ENCODE measurements at regions not wholly inside any gene's neighbourhood (a gene's known extent, or its start where the extent isn't known, plus 50 kb on each side); places are given as distances from the start of the nearest gene placed in this dataset.

GRCh38 chr2:181241366-181241765 is 215.8 kb upstream of the ITGA4 start:
- H2BK120ac ChIP-seq (ENCODE audit: insufficient read depth, low read length, poor library complexity) = no peak overlapping the region
- no peak overlapping the region for H4K8ac ChIP-seq (ENCODE audit: low read depth, low read length)
- H3K4ac ChIP-seq (ENCODE audit: low read depth, low read length) = no peak overlapping the region
- DNase-seq = no peak
- no peak overlapping the region for H3K27ac ChIP-seq (ENCODE audit: low read depth, low read length)
- H3K23ac ChIP-seq (ENCODE audit: low read length) = no peak overlapping the region
- WGBS (ENCODE audit: extremely low coverage, insufficient coverage, insufficient read length) = no CpG with 5 or more reads among the region's 2 CpGs
- no peak overlapping the region for H3K4me2 ChIP-seq (ENCODE audit: low read length)
- no peak overlapping the region for H3K4me3 ChIP-seq (ENCODE audit: low read depth, low read length)
- no peaks in the 10 kb centered on the region for H3K36me3 ChIP-seq (ENCODE audit: control insufficient read depth in 1 of 2, insufficient read depth in 2 of 2, low read length in 2 of 2)
- no peak overlapping the region for H4K91ac ChIP-seq (ENCODE audit: low read depth, low read length)
- H3K9me3 ChIP-seq (ENCODE audit: insufficient read depth, low read depth, low read length) = no peaks in the 10 kb centered on the region
- no peaks in the 10 kb centered on the region for H3K79me1 ChIP-seq (ENCODE audit: low read length)
- no peak overlapping the region for H3K14ac ChIP-seq (ENCODE audit: low read length)
- H2AFZ ChIP-seq (ENCODE audit: insufficient read depth, low read length, poor library complexity) = no peak overlapping the region
- H3K9ac ChIP-seq (ENCODE audit: low read length) = no peak overlapping the region
- no peaks in the 10 kb centered on the region for H3K27me3 ChIP-seq (ENCODE audit: insufficient read depth, low read length)
- H3K4me1 ChIP-seq (ENCODE audit: control insufficient read depth in 1 of 2, insufficient read depth in 2 of 2, low read length in 2 of 2) = no peaks in the 10 kb centered on the region
- no peak overlapping the region for H4K12ac ChIP-seq (ENCODE audit: low read depth, low read length)
- no peaks in the 10 kb centered on the region for H3K79me2 ChIP-seq (ENCODE audit: control insufficient read depth, insufficient read depth, low read length, poor library complexity)
- no peak overlapping the region for H2BK5ac ChIP-seq (ENCODE audit: low read depth, low read length, poor library complexity)
- no peak overlapping the region for H3K18ac ChIP-seq (ENCODE audit: low read length)
- H2AK5ac ChIP-seq (ENCODE audit: low read length) = no peak overlapping the region
- no peak overlapping the region for H2BK12ac ChIP-seq (ENCODE audit: low read length)

DNA sequence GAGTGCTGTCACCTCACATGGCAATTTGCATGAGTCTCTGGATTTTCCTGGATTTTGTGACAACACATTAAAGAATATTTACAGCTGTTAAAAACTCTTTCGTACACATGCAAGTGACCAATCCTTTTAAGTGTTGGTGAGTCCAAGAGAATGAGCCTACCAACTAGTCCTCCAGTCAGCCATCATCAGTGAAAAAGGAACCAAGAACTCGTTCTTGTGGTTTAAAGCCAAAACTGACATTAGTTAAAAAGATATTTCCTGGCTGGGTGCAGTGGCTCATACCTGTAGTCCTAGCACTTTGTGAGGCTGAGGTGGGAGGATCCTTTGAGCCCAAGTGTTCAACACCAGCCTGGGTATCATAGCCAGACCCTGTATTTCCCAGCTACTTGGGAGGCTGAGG is 215.4 kb upstream of the ITGA4 start:
- H2BK12ac ChIP-seq (ENCODE audit: low read length) = no peak overlapping the region
- H2BK5ac ChIP-seq (ENCODE audit: low read depth, low read length, poor library complexity) = no peak overlapping the region
- H3K4me2 ChIP-seq (ENCODE audit: low read length) = no peak overlapping the region
- no peak overlapping the region for H2AK5ac ChIP-seq (ENCODE audit: low read length)
- no peaks in the 10 kb centered on the region for H3K4me1 ChIP-seq (ENCODE audit: control insufficient read depth in 1 of 2, insufficient read depth in 2 of 2, low read length in 2 of 2)
- H3K4me3 ChIP-seq (ENCODE audit: low read depth, low read length) = no peak overlapping the region
- no peaks in the 10 kb centered on the region for H3K79me2 ChIP-seq (ENCODE audit: control insufficient read depth, insufficient read depth, low read length, poor library complexity)
- H3K79me1 ChIP-seq (ENCODE audit: low read length) = no peaks in the 10 kb centered on the region
- no peak overlapping the region for H2AFZ ChIP-seq (ENCODE audit: insufficient read depth, low read length, poor library complexity)
- H3K14ac ChIP-seq (ENCODE audit: low read length) = no peak overlapping the region
- H3K27ac ChIP-seq (ENCODE audit: low read depth, low read length) = no peak overlapping the region
- no peak for DNase-seq
- no peaks in the 10 kb centered on the region for H3K36me3 ChIP-seq (ENCODE audit: control insufficient read depth in 1 of 2, insufficient read depth in 2 of 2, low read length in 2 of 2)
- no peak overlapping the region for H4K91ac ChIP-seq (ENCODE audit: low read depth, low read length)
- no peak overlapping the region for H2BK120ac ChIP-seq (ENCODE audit: insufficient read depth, low read length, poor library complexity)
- no peak overlapping the region for H3K9ac ChIP-seq (ENCODE audit: low read length)
- no peak overlapping the region for H3K4ac ChIP-seq (ENCODE audit: low read depth, low read length)
- no peaks in the 10 kb centered on the region for H3K9me3 ChIP-seq (ENCODE audit: insufficient read depth, low read depth, low read length)
- no peak overlapping the region for H4K12ac ChIP-seq (ENCODE audit: low read depth, low read length)
- H3K23ac ChIP-seq (ENCODE audit: low read length) = no peak overlapping the region
- no CpG with 5 or more reads among the region's 2 CpGs for WGBS (ENCODE audit: extremely low coverage, insufficient coverage, insufficient read length)
- H3K27me3 ChIP-seq (ENCODE audit: insufficient read depth, low read length) = no peaks in the 10 kb centered on the region
- no peak overlapping the region for H3K18ac ChIP-seq (ENCODE audit: low read length)
- no peak overlapping the region for H4K8ac ChIP-seq (ENCODE audit: low read depth, low read length)

DNA sequence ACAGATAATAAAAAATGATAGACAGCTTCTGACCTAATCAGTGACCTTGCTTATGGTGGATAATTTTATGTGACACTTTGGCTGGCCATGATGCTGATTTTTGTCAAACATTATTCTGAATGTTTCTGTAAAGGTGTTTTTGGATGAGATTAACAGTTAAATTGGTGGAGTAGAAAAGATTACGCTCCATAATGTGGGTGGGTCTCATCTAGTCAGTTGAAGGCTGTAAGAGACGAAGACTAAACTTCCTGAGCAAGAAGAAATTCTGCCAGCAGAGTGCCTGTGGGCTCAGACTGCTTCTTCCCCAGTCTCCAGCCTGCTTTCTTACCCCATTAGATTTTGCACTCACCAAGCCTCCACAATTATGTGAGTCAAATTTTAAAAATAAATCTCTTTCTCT is 214.9 kb upstream of the ITGA4 start:
- no peaks in the 10 kb centered on the region for H3K79me2 ChIP-seq (ENCODE audit: control insufficient read depth, insufficient read depth, low read length, poor library complexity)
- no peak for DNase-seq
- no peaks in the 10 kb centered on the region for H3K9me3 ChIP-seq (ENCODE audit: insufficient read depth, low read depth, low read length)
- H3K27me3 ChIP-seq (ENCODE audit: insufficient read depth, low read length) = no peaks in the 10 kb centered on the region
- H3K4me1 ChIP-seq (ENCODE audit: control insufficient read depth in 1 of 2, insufficient read depth in 2 of 2, low read length in 2 of 2) = no peaks in the 10 kb centered on the region
- H3K23ac ChIP-seq (ENCODE audit: low read length) = no peak overlapping the region
- no peak overlapping the region for H3K18ac ChIP-seq (ENCODE audit: low read length)
- H3K14ac ChIP-seq (ENCODE audit: low read length) = no peak overlapping the region
- H3K4me3 ChIP-seq (ENCODE audit: low read depth, low read length) = no peak overlapping the region
- no peak overlapping the region for H2AFZ ChIP-seq (ENCODE audit: insufficient read depth, low read length, poor library complexity)
- H3K4me2 ChIP-seq (ENCODE audit: low read length) = no peak overlapping the region
- H3K79me1 ChIP-seq (ENCODE audit: low read length) = no peaks in the 10 kb centered on the region
- H4K8ac ChIP-seq (ENCODE audit: low read depth, low read length) = no peak overlapping the region
- H3K9ac ChIP-seq (ENCODE audit: low read length) = no peak overlapping the region
- no peak overlapping the region for H4K12ac ChIP-seq (ENCODE audit: low read depth, low read length)
- H3K4ac ChIP-seq (ENCODE audit: low read depth, low read length) = no peak overlapping the region
- H3K27ac ChIP-seq (ENCODE audit: low read depth, low read length) = no peak overlapping the region
- no peak overlapping the region for H4K91ac ChIP-seq (ENCODE audit: low read depth, low read length)
- H2BK120ac ChIP-seq (ENCODE audit: insufficient read depth, low read length, poor library complexity) = no peak overlapping the region
- H2BK5ac ChIP-seq (ENCODE audit: low read depth, low read length, poor library complexity) = no peak overlapping the region
- no peaks in the 10 kb centered on the region for H3K36me3 ChIP-seq (ENCODE audit: control insufficient read depth in 1 of 2, insufficient read depth in 2 of 2, low read length in 2 of 2)
- H2BK12ac ChIP-seq (ENCODE audit: low read length) = no peak overlapping the region
- no CpG with 5 or more reads among the region's 2 CpGs for whole genome bisulfite sequencing (ENCODE audit: extremely low coverage, insufficient coverage, insufficient read length)
- H2AK5ac ChIP-seq (ENCODE audit: low read length) = no peak overlapping the region

DNA sequence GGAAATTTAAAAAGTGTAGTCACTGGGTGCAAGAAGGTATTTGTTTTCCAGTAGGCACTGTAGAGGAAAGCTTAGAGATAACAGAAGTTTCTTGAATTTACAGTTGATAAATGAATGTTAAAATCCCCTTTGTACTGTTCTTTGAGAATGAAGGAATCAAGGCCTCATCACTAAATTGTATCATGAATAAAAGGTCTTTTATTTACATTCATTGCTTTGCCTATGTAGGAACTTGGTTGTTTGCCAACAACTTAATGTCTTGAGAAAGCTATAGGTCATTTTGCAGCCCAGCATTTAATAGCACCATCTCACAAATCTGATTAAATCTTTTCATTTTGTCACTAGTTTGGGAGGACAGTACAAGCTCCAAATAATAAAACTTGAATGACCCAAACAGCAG is 213.9 kb upstream of the ITGA4 start:
- H3K79me2 ChIP-seq (ENCODE audit: control insufficient read depth, insufficient read depth, low read length, poor library complexity) = no peaks in the 10 kb centered on the region
- H2AFZ ChIP-seq (ENCODE audit: insufficient read depth, low read length, poor library complexity) = no peak overlapping the region
- H3K27me3 ChIP-seq (ENCODE audit: insufficient read depth, low read length) = no peaks in the 10 kb centered on the region
- no peak overlapping the region for H3K18ac ChIP-seq (ENCODE audit: low read length)
- no peak overlapping the region for H2BK5ac ChIP-seq (ENCODE audit: low read depth, low read length, poor library complexity)
- H3K4me2 ChIP-seq (ENCODE audit: low read length) = no peak overlapping the region
- no peak overlapping the region for H2AK5ac ChIP-seq (ENCODE audit: low read length)
- H3K4ac ChIP-seq (ENCODE audit: low read depth, low read length) = no peak overlapping the region
- no peaks in the 10 kb centered on the region for H3K36me3 ChIP-seq (ENCODE audit: control insufficient read depth in 1 of 2, insufficient read depth in 2 of 2, low read length in 2 of 2)
- no peaks in the 10 kb centered on the region for H3K4me1 ChIP-seq (ENCODE audit: control insufficient read depth in 1 of 2, insufficient read depth in 2 of 2, low read length in 2 of 2)
- no peak overlapping the region for H3K4me3 ChIP-seq (ENCODE audit: low read depth, low read length)
- H4K8ac ChIP-seq (ENCODE audit: low read depth, low read length) = no peak overlapping the region
- H3K9me3 ChIP-seq (ENCODE audit: insufficient read depth, low read depth, low read length) = no peaks in the 10 kb centered on the region
- no peak overlapping the region for H3K27ac ChIP-seq (ENCODE audit: low read depth, low read length)
- H3K79me1 ChIP-seq (ENCODE audit: low read length) = no peaks in the 10 kb centered on the region
- no peak overlapping the region for H2BK120ac ChIP-seq (ENCODE audit: insufficient read depth, low read length, poor library complexity)
- no peak for DNase-seq
- no peak overlapping the region for H2BK12ac ChIP-seq (ENCODE audit: low read length)
- no peak overlapping the region for H4K12ac ChIP-seq (ENCODE audit: low read depth, low read length)
- H3K14ac ChIP-seq (ENCODE audit: low read length) = no peak overlapping the region
- H3K9ac ChIP-seq (ENCODE audit: low read length) = no peak overlapping the region
- H4K91ac ChIP-seq (ENCODE audit: low read depth, low read length) = no peak overlapping the region
- no peak overlapping the region for H3K23ac ChIP-seq (ENCODE audit: low read length)

DNA sequence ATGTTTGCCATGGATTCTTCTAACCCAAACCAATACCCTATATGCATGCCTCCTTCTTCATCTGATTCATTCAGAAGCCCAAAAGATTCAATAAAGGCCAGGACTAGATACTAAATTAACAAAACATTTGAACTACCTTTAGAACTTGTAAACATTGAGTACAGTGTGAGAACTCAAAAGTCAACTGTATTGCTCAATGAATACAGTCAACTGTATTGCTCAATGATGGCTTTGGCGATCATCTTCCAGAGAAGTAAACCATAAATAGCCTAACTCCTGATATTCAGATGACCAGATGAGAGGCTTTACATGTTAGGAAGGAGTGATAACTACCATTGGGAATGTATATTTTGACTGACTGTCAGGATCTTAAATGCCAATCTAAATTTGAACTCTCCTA is 206.5 kb upstream of the ITGA4 start:
- no peak overlapping the region for H4K8ac ChIP-seq (ENCODE audit: low read depth, low read length)
- H3K79me1 ChIP-seq (ENCODE audit: low read length) = no peaks in the 10 kb centered on the region
- no peak overlapping the region for H4K91ac ChIP-seq (ENCODE audit: low read depth, low read length)
- H3K27me3 ChIP-seq (ENCODE audit: insufficient read depth, low read length) = no peaks in the 10 kb centered on the region
- no peak overlapping the region for H4K12ac ChIP-seq (ENCODE audit: low read depth, low read length)
- H3K4me3 ChIP-seq (ENCODE audit: low read depth, low read length) = no peak overlapping the region
- no CpG with 5 or more reads among the region's 1 CpG for WGBS (ENCODE audit: extremely low coverage, insufficient coverage, insufficient read length)
- no peak overlapping the region for H3K23ac ChIP-seq (ENCODE audit: low read length)
- H2BK5ac ChIP-seq (ENCODE audit: low read depth, low read length, poor library complexity) = no peak overlapping the region
- no peak overlapping the region for H3K18ac ChIP-seq (ENCODE audit: low read length)
- no peak overlapping the region for H3K4ac ChIP-seq (ENCODE audit: low read depth, low read length)
- H3K14ac ChIP-seq (ENCODE audit: low read length) = no peak overlapping the region
- no peaks in the 10 kb centered on the region for H3K79me2 ChIP-seq (ENCODE audit: control insufficient read depth, insufficient read depth, low read length, poor library complexity)
- no peak overlapping the region for H2BK12ac ChIP-seq (ENCODE audit: low read length)
- no peak overlapping the region for H3K9ac ChIP-seq (ENCODE audit: low read length)
- peak in 1 of 2 donors; percentile 10 for DNase-seq
- H3K4me1 ChIP-seq (ENCODE audit: control insufficient read depth in 1 of 2, insufficient read depth in 2 of 2, low read length in 2 of 2) = no peaks in the 10 kb centered on the region
- no peak overlapping the region for H3K4me2 ChIP-seq (ENCODE audit: low read length)
- H3K36me3 ChIP-seq (ENCODE audit: control insufficient read depth in 1 of 2, insufficient read depth in 2 of 2, low read length in 2 of 2) = no peaks in the 10 kb centered on the region
- H3K27ac ChIP-seq (ENCODE audit: low read depth, low read length) = no peak overlapping the region
- H2AK5ac ChIP-seq (ENCODE audit: low read length) = no peak overlapping the region
- H2AFZ ChIP-seq (ENCODE audit: insufficient read depth, low read length, poor library complexity) = no peak overlapping the region
- no peak overlapping the region for H2BK120ac ChIP-seq (ENCODE audit: insufficient read depth, low read length, poor library complexity)
- no peaks in the 10 kb centered on the region for H3K9me3 ChIP-seq (ENCODE audit: insufficient read depth, low read depth, low read length)
